ENCODE measurements at regions not wholly inside any gene's neighbourhood (a gene's known extent, or its start where the extent isn't known, plus 50 kb on each side); places are given as distances from the start of the nearest gene placed in this dataset.

DNA sequence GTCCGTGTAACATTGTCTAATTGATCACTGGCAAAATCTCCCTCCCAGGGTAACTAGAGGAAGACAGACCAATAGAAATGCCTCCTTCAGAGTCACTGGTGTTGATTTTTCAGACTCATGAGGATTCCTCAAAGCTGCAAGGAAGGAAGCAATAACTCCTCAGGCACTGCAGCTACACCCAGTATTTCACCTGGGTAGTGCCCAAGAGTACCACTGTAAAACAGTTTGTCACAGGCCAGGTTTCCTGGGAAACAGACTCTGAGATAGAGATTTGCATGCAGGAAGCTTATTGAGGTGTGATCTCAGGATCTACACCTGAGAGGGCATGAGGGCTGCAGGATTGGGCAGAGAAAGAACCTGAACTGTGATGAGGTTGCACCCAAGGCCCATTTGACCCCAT is 240.7 kb upstream of the ATP6AP2 start:
- TF ChIP-seq, protein P1, sequence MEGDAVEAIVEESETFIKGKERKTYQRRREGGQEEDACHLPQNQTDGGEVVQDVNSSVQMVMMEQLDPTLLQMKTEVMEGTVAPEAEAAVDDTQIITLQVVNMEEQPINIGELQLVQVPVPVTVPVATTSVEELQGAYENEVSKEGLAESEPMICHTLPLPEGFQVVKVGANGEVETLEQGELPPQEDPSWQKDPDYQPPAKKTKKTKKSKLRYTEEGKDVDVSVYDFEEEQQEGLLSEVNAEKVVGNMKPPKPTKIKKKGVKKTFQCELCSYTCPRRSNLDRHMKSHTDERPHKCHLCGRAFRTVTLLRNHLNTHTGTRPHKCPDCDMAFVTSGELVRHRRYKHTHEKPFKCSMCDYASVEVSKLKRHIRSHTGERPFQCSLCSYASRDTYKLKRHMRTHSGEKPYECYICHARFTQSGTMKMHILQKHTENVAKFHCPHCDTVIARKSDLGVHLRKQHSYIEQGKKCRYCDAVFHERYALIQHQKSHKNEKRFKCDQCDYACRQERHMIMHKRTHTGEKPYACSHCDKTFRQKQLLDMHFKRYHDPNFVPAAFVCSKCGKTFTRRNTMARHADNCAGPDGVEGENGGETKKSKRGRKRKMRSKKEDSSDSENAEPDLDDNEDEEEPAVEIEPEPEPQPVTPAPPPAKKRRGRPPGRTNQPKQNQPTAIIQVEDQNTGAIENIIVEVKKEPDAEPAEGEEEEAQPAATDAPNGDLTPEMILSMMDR (conservative IDR thresholded peaks at IDR 0.05) = no peak
- no peak for TF ChIP-seq EZH2 (IDR thresholded peaks at IDR 0.05; ENCODE audit: low read depth)

All from PC-9 (cell line).